Right lobe of liver (tissue), 6 donors: ENCODE measurements at regions not wholly inside any gene's neighbourhood (a gene's known extent, or its start where the extent isn't known, plus 50 kb on each side); places are given as distances from the start of the nearest gene placed in this dataset.

Experiments used
- ATAC-seq, 4 donors: fragments of 200-7000 bp; cut with Tn5 transposase; one replicate each; pipeline ENCODE4 v1.9.1; 2020; ENCODE audit warnings: mild to moderate bottlenecking in 4 of 4, moderate library complexity in 4 of 4
- DNase-seq, 3 donors: peaks; one replicate each; pipeline ENCODE4 v3.0.0-alpha.2; 2020
- H3K27ac ChIP-seq, 3 donors: fragments of 200-600 bp; one replicate each; pipeline ENCODE4 v1.8.0; 2022
- H3K27me3 ChIP-seq, 2 donors: fragments of 200-600 bp; one replicate each; pipeline ENCODE4 v1.8.0; 2022
- H3K36me3 ChIP-seq, 4 donors: fragments of 200-600 bp; sonication (generic) in 1 of 4; one replicate each; pipeline versions ENCODE4 v1.5.1 to v1.8.0; 2017 to 2022; ENCODE audit warnings: control low read depth in 1 of 4
- H3K4me1 ChIP-seq, 4 donors: fragments of 200-600 bp; sonication (generic) in 1 of 4; one replicate each; pipeline versions ENCODE4 v1.5.1 to v1.8.0; 2017 to 2022; ENCODE audit warnings: control low read depth in 1 of 4
- H3K4me3 ChIP-seq, 3 donors: fragments of 200-600 bp; one replicate each; pipeline ENCODE4 v1.8.0; 2022
- H3K9me3 ChIP-seq, 4 donors: fragments of 200-600 bp; sonication (generic) in 1 of 4; one replicate each; pipeline versions ENCODE4 v1.5.1 to v1.8.0; 2017 to 2022; ENCODE audit warnings: control low read depth in 1 of 4
- CTCF ChIP-seq, 4 donors: fragments of 200-600 bp in 3 of 4; fragments of 450-650 bp in 1 of 4; IDR thresholded peaks; one replicate each; pipeline versions ENCODE4 v1.5.1 to v1.8.0; 2016 to 2022; ENCODE audit warnings: antibody characterized with exemption in 4 of 4, mild to moderate bottlenecking in 2 of 4
- POLR2A ChIP-seq: fragments of 450-650 bp; IDR thresholded peaks from one replicate; pipeline ENCODE4 v1.6.1; 2017; ENCODE audit warnings: antibody characterized with exemption, mild to moderate bottlenecking
- WGBS: methylation state at CpG from one replicate; pipeline ENCODE4 v1.1.6; 2018; ENCODE audit warnings: low coverage, low lambda C conversion rate; ENCODE audit not compliant: insufficient coverage; ENCODE audit errors: missing lambda C conversion rate; 5-methylcytosine and 5-hydroxymethylcytosine counted together
- intact Hi-C, 2 donors: fragments of 100-400 bp; cut with DNase I; formaldehyde crosslinking; loops; one replicate each; pipeline versions ENCODE4 v1.11.2 to v1.14.1; 2022
- donor health status: DM: no; HTN: yes; CAD: no.
- donor health status: DM: no; HTN: no; CAD: no.
- donor health status: DM: no; HTN: no; CAD: no.
- donor health status: DM: no; HTN: yes; CAD: no.
- donor health status: DM: no; HTN: yes; CAD: no.

GRCh38 chr4:160592258-160592657 lies 1489.4 kb downstream of the RAPGEF2 start:
- WGBS, result 24% methylated on average over 4 of the region's 4 CpGs
- no peaks in the 10 kb centered on the region for H3K9me3 ChIP-seq

GRCh38 chr4:160595646-160596045 lies 1492.8 kb downstream of the RAPGEF2 start:
- DNase-seq (no peak), ATAC-seq (no peak)
- 49% methylated on average over 5 of the region's 5 CpGs for WGBS
- Histone ChIP-seq H3K9me3 (no peaks in the 10 kb centered on the region), H3K27me3 (no peaks in the 10 kb centered on the region), H3K27ac (no peak overlapping the region), H3K36me3 (no peaks in the 10 kb centered on the region), H3K4me1 (no peaks in the 10 kb centered on the region), H3K4me3 (no peak overlapping the region)
- TF ChIP-seq CTCF (IDR thresholded peaks at IDR 0.05), result no peak
- TF ChIP-seq POLR2A, result no peak
- intact Hi-C loops, result no loop called here

More at GRCh38 chr4:160592258-160592657, 1489.4 kb downstream of the RAPGEF2 start:
- Histone ChIP-seq H3K4me3 (no peak overlapping the region), H3K27me3 (no peaks in the 10 kb centered on the region), H3K4me1 (no peaks in the 10 kb centered on the region), H3K36me3 (no peaks in the 10 kb centered on the region), H3K27ac (no peak overlapping the region)
- intact Hi-C loops, result no loop called here
- no peak for TF ChIP-seq POLR2A
- TF ChIP-seq CTCF (IDR thresholded peaks at IDR 0.05), result no peak
- no peak for DNase-seq
- ATAC-seq, result no peak

- Histone ChIP-seq H3K9me3 (no peaks in the 10 kb centered on the region), H3K4me3 (no peak overlapping the region), H3K27me3 (no peaks in the 10 kb centered on the region), H3K27ac (no peak overlapping the region), H3K4me1 (no peaks in the 10 kb centered on the region), H3K36me3 (no peaks in the 10 kb centered on the region)
- ATAC-seq (no peak), DNase-seq (no peak)
- TF ChIP-seq POLR2A (no peak), CTCF (IDR thresholded peaks at IDR 0.05) (no peak)
- intact Hi-C loops, result no loop called here
- 67% methylated on average over 4 of the region's 4 CpGs for WGBS
Measured at GRCh38 chr4:160604541-160604940, 1501.7 kb downstream of the RAPGEF2 start.

GRCh38 chr4:160611181-160611580 lies 1508.3 kb downstream of the RAPGEF2 start:
- intact Hi-C loops, result no loop called here
- WGBS, result 59% methylated on average over 3 of the region's 3 CpGs
- Histone ChIP-seq H3K27me3 (no peaks in the 10 kb centered on the region), H3K4me3 (no peak overlapping the region), H3K9me3 (no peaks in the 10 kb centered on the region), H3K4me1 (no peaks in the 10 kb centered on the region), H3K27ac (no peak overlapping the region), H3K36me3 (no peaks in the 10 kb centered on the region)
- ATAC-seq (no peak), DNase-seq (no peak)
- TF ChIP-seq POLR2A, result no peak
- TF ChIP-seq CTCF (IDR thresholded peaks at IDR 0.05), result no peak

- H3K4me1 ChIP-seq, result no peaks in the 10 kb centered on the region
- TF ChIP-seq POLR2A (no peak), CTCF (IDR thresholded peaks at IDR 0.05) (no peak)
- WGBS, result 72% methylated on average over 1 of the region's 1 CpG
Measured at GRCh38 chr4:160631044-160631443, 1528.2 kb downstream of the RAPGEF2 start.

More at GRCh38 chr4:160631044-160631443, 1528.2 kb downstream of the RAPGEF2 start:
- Histone ChIP-seq H3K36me3 (no peaks in the 10 kb centered on the region), H3K27me3 (no peaks in the 10 kb centered on the region), H3K9me3 (no peaks in the 10 kb centered on the region), H3K4me3 (no peak overlapping the region), H3K27ac (no peak overlapping the region)
- intact Hi-C loops, result no loop called here
- ATAC-seq, result no peak
- no peak for DNase-seq
